ENCODE measurements at regions not wholly inside any gene's neighbourhood (a gene's known extent, or its start where the extent isn't known, plus 50 kb on each side); places are given as distances from the start of the nearest gene placed in this dataset.
A peak's percentile ranks its signal among the peaks of the same experiment; 100 is the strongest.

- no peaks in the 10 kb centered on the region for H4K20me1 ChIP-seq (ENCODE audit: insufficient read depth, low read length)
- H3K79me2 ChIP-seq (ENCODE audit: insufficient read depth, low read length): no peaks in the 10 kb centered on the region
- no peak overlapping the region for H3K4me3 ChIP-seq (ENCODE audit: insufficient read depth, low read length)
- TF ChIP-seq CTCF (IDR thresholded peaks at IDR 0.05; ENCODE audit: extremely low read depth, low read depth, low read length): no peak
- DNase-seq (ENCODE audit: insufficient read length, low spot score, missing footprints): no peak
- H3K27me3 ChIP-seq (ENCODE audit: insufficient read depth, low read length): peaks cover 25% of the 10 kb centered on the region
- H3K27ac ChIP-seq (ENCODE audit: low read depth, low read length): no peak overlapping the region
- H3K36me3 ChIP-seq (ENCODE audit: insufficient read depth, low read length): no peaks in the 10 kb centered on the region
- H3K4me2 ChIP-seq (ENCODE audit: insufficient read depth, low read length): no peak overlapping the region
- no peak overlapping the region for H2AFZ ChIP-seq (ENCODE audit: low read length)
- H3K9me3 ChIP-seq (ENCODE audit: low read depth, low read length): no peaks in the 10 kb centered on the region
- H3K4me1 ChIP-seq (ENCODE audit: insufficient read depth, low read length): peaks cover 13% of the 10 kb centered on the region
These were observed 127.3 kb upstream of the LGALSL start for GRCh38 chr2:64326578-64327050.

- Histone ChIP-seq H3K27ac (ENCODE audit: low read depth, low read length) (no peak overlapping the region), H3K4me1 (ENCODE audit: insufficient read depth, low read length) (peaks cover 13% of the 10 kb centered on the region), H2AFZ (ENCODE audit: low read length) (no peak overlapping the region), H3K4me3 (ENCODE audit: insufficient read depth, low read length) (peak overlapping the region; percentile 28), H3K4me2 (ENCODE audit: insufficient read depth, low read length) (peak overlapping the region; percentile 61), H3K9me3 (ENCODE audit: low read depth, low read length) (no peaks in the 10 kb centered on the region), H3K79me2 (ENCODE audit: insufficient read depth, low read length) (no peaks in the 10 kb centered on the region), H3K36me3 (ENCODE audit: insufficient read depth, low read length) (no peaks in the 10 kb centered on the region), H3K27me3 (ENCODE audit: insufficient read depth, low read length) (peaks cover 23% of the 10 kb centered on the region), H4K20me1 (ENCODE audit: insufficient read depth, low read length) (no peaks in the 10 kb centered on the region)
- no peak for DNase-seq (ENCODE audit: insufficient read length, low spot score, missing footprints)
- TF ChIP-seq CTCF (IDR thresholded peaks at IDR 0.05; ENCODE audit: extremely low read depth, low read depth, low read length): no peak
These were observed 126.8 kb upstream of the LGALSL start for GRCh38 chr2:64327129-64327509.

GRCh38 chr2:64327510-64328414 lies 126.2 kb upstream of the LGALSL start:
- Histone ChIP-seq H4K20me1 (ENCODE audit: insufficient read depth, low read length) (no peaks in the 10 kb centered on the region), H3K36me3 (ENCODE audit: insufficient read depth, low read length) (no peaks in the 10 kb centered on the region), H3K27me3 (ENCODE audit: insufficient read depth, low read length) (peaks cover 16% of the 10 kb centered on the region), H3K4me3 (ENCODE audit: insufficient read depth, low read length) (peak overlapping the region; percentile 28), H3K4me2 (ENCODE audit: insufficient read depth, low read length) (peak overlapping the region; percentile 61), H3K9me3 (ENCODE audit: low read depth, low read length) (no peaks in the 10 kb centered on the region), H2AFZ (ENCODE audit: low read length) (peak overlapping the region; percentile 24), H3K79me2 (ENCODE audit: insufficient read depth, low read length) (no peaks in the 10 kb centered on the region), H3K4me1 (ENCODE audit: insufficient read depth, low read length) (peaks cover 13% of the 10 kb centered on the region), H3K27ac (ENCODE audit: low read depth, low read length) (no peak overlapping the region)
- no peak for DNase-seq (ENCODE audit: insufficient read length, low spot score, missing footprints)
- TF ChIP-seq CTCF (IDR thresholded peaks at IDR 0.05; ENCODE audit: extremely low read depth, low read depth, low read length): peak; percentile 55

- Histone ChIP-seq H3K27me3 (ENCODE audit: insufficient read depth, low read length) (peaks cover 10% of the 10 kb centered on the region), H2AFZ (ENCODE audit: low read length) (no peak overlapping the region), H4K20me1 (ENCODE audit: insufficient read depth, low read length) (no peaks in the 10 kb centered on the region), H3K4me3 (ENCODE audit: insufficient read depth, low read length) (no peak overlapping the region), H3K4me1 (ENCODE audit: insufficient read depth, low read length) (peaks cover 13% of the 10 kb centered on the region), H3K4me2 (ENCODE audit: insufficient read depth, low read length) (no peak overlapping the region), H3K36me3 (ENCODE audit: insufficient read depth, low read length) (no peaks in the 10 kb centered on the region), H3K27ac (ENCODE audit: low read depth, low read length) (no peak overlapping the region), H3K79me2 (ENCODE audit: insufficient read depth, low read length) (no peaks in the 10 kb centered on the region), H3K9me3 (ENCODE audit: low read depth, low read length) (no peaks in the 10 kb centered on the region)
- no peak for DNase-seq (ENCODE audit: insufficient read length, low spot score, missing footprints)
- no peak for TF ChIP-seq CTCF (IDR thresholded peaks at IDR 0.05; ENCODE audit: extremely low read depth, low read depth, low read length)
These were observed 125.6 kb upstream of the LGALSL start for GRCh38 chr2:64328415-64328722.

Measured in osteoblast (primary cell).